Hepatic stellate cell (primary cell): ENCODE measurements at regions not wholly inside any gene's neighbourhood (a gene's known extent, or its start where the extent isn't known, plus 50 kb on each side); places are given as distances from the start of the nearest gene placed in this dataset.
A peak's percentile ranks its signal among the peaks of the same experiment; 100 is the strongest.
"Not testable (repeated sequence)": the region's sequence is repeated elsewhere in the genome, so short reads cannot be mapped to it uniquely, and the experiment has no call there.

Source experiments
- DNase-seq: peaks from one replicate; pipeline ENCODE4 v3.0.0; 2011; ENCODE audit warnings: low spot score

DNA sequence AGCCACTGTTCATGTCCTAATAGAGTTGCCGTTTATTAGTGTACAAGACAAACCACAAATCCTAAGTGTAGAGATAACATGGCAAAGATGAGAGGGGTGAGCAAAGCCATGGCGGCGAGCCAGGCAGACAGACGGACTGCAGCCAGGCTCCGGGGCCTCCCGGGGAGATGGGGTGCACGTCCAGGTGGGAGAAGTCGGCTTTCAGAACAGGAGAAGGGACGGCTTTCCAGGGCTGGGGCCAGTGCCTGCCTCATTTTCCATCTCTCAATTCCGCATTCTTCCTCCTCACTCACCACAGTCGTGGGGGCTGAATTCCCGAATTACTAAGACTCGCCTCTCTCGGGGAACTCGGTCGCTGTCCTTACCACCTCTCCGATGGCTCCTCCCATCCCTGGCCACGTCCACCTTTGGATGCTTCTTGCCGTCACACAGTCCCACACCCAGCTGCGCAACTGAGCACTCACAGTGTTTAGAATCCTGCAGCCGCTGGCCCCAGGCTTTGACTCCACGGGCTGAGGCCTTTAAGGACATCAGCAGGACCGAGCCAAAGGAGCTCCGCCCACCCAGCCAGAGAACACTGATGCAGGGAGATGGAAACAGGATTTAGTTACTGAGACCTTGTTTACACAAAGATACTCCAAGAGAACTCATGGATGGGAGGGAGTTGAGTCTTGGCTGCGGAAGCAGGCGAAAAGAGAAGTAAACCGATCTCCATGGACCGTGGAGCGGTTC lies 59.7 kb downstream of the RNF112 start:
- peak; percentile 63 for DNase-seq

DNA sequence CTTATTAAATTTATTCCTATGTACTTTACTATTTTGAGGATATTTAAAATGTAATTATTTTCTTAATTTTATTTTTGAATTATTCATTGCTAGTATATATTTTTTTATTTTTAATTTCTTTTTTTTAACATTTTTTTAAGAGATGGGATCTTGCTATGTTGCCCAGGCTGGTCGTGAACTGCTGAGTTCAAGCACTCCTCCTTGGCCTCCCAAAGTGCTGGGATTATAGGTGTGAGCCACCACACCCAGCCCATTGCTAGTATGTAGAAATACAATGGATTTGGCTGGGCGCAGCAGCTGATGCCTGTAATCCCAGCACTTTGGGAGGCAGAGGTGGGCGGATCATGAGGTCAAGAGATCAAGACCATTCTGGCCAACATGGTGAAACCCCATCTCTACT lies 59.2 kb upstream of the SLC47A1 start:
- DNase-seq = not testable (repeated sequence)

DNA sequence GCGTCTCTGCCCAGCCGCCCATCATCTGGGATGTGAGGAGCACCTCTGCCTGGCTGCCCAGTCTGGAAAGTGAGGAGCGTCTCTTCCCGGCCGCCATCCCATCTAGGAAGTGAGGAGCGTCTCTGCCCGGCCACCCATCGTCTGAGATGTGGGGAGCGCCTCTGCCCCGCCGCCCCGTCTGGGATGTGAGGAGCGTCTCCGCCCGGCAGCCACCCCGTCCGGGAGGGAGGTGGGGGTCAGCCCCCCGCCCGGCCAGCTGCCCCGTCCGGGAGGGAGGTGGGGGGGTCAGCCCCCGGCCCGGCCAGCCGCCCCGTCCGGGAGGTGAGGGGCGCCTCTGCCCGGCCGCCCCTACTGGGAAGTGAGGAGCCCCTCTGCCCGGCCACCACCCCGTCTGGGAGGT lies 57.9 kb upstream of the SLC47A1 start:
- not testable (repeated sequence) for DNase-seq

DNA sequence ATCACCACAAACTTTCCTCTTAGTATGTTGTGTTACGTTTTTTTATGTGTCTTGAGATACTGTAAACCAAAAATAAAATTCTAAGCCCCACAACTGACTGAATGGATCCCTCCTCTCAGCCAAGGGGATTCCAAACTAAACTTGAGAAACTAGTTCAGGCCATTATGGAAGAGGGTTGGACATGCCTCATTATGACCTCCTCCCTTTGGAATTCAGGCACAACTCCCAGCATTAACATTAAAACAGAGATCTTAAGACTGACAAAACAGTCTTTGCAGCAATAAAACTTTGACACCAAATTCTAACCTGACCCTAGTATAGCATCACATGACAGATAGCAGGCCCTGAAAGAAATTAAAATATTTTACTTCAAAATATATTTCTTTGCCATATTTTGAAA lies 51.1 kb upstream of the SLC47A1 start:
- no peak for DNase-seq
